ENCODE measurements at regions not wholly inside any gene's neighbourhood (a gene's known extent, or its start where the extent isn't known, plus 50 kb on each side); places are given as distances from the start of the nearest gene placed in this dataset.
"Not testable (repeated sequence)": the region's sequence is repeated elsewhere in the genome, so short reads cannot be mapped to it uniquely, and the experiment has no call there.

DNA sequence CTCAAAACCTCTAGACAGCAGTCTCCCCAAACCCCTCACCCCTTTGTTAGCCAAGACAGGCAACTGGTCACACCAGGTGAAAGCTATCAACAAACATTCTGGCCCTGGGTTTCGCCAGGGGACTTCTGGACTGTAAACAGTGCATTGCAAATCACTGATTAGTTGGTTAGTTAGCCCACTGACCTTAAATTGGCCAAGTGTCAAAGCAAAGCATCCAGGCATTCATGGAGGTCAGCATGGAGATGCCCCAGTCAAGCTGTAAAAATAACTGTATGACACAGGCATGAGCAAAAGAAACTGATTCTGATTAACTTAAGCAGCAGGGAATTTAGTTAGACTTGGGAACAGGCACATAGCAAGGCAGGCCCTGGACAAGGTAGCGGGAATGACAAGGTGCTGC, 156.0 kb upstream of the TTC29 start:
- Mint-ChIP-seq H3K4me3 (no peak overlapping the region), H3K27me3 (peaks cover 9% of the 10 kb centered on the region), H3K4me1 (no peaks in the 10 kb centered on the region), H3K9me3 (no peaks in the 10 kb centered on the region), H3K36me3 (no peaks in the 10 kb centered on the region), H3K27ac (no peak overlapping the region)
- DNase-seq (ENCODE audit: low spot score in 2 of 2) (no peak), ATAC-seq (ENCODE audit: low read depth) (no peak)

DNA sequence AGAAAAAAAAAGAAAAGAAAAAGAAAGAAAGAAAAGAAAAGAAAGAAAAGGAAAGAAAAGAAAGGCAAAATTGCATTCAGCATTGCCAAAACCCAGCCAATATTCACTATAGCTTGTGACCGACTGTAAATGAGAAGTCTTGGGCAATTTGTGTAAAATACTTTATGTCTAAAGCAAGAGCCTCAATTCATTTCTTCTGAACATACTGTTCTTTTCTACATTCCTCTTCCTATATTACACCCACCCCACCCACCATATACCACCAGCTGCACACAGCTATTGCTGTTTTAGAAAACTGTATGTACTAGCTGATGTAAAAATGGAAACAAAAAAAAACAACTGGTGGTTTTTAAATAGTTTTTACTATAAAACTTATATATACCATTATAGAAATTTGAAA, 156.9 kb upstream of the TTC29 start:
- no peak overlapping the region for H3K4me3 Mint-ChIP-seq
- H3K9me3 Mint-ChIP-seq, result no peaks in the 10 kb centered on the region
- no peaks in the 10 kb centered on the region for H3K36me3 Mint-ChIP-seq
- ATAC-seq (ENCODE audit: low read depth), result no peak
- no peaks in the 10 kb centered on the region for H3K4me1 Mint-ChIP-seq
- no peak overlapping the region for H3K27ac Mint-ChIP-seq
- no peak for DNase-seq (ENCODE audit: low spot score in 2 of 2)
- H3K27me3 Mint-ChIP-seq, result peaks cover 6% of the 10 kb centered on the region

DNA sequence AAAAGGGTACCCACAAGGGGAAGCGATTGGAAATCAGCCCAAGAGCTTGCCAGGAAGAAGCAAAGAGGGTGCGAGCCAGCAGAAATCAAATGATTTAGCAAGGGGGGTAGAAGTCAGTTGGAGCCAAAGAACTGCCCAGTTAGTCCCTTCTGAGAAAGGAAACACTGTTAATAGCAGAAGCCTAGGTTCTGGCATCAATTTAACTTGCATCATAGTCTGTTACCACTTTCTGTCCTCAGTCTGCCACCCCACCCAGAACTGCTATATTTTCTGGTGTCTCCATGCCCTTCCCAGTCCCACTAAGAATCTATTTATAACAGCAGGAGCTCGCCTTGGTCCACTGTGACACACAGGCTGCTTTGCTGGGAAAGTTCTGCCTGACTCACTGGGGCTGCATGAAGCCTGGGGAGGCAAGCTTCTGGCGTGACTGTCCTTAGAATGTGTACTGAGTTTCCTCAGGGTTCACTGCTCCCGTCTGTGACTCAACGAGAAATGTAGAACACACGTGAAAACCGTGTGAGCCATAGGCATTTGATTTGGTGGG, 157.8 kb upstream of the TTC29 start:
- no peak overlapping the region for H3K27ac Mint-ChIP-seq
- H3K4me3 Mint-ChIP-seq, result no peak overlapping the region
- no peaks in the 10 kb centered on the region for H3K9me3 Mint-ChIP-seq
- DNase-seq (ENCODE audit: low spot score in 2 of 2), result no peak
- no peaks in the 10 kb centered on the region for H3K4me1 Mint-ChIP-seq
- no peaks in the 10 kb centered on the region for H3K36me3 Mint-ChIP-seq
- no peak for ATAC-seq (ENCODE audit: low read depth)
- H3K27me3 Mint-ChIP-seq, result peaks cover 6% of the 10 kb centered on the region

DNA sequence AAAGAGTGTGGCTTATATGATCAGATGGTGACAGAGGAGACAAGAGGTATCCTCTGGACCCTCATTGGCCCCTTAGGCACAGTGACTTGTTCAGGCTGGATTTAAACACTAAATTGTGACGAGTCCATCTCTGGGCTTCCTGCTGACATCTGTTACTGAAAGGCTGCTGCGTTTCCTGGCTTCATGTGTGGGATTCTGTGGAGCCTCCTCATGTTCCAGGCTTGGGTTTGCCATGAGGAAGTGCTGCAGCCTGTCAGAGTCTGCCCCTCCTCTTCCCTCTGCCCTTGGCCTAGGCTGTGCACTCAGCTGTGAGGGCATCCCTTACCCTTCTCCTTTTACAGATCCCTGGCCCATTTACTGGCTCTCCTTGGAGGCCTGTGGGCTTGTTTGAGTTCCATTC, 159.1 kb upstream of the TTC29 start:
- no peak overlapping the region for H3K27ac Mint-ChIP-seq
- no peak for ATAC-seq (ENCODE audit: low read depth)
- DNase-seq (ENCODE audit: low spot score in 2 of 2), result no peak

DNA sequence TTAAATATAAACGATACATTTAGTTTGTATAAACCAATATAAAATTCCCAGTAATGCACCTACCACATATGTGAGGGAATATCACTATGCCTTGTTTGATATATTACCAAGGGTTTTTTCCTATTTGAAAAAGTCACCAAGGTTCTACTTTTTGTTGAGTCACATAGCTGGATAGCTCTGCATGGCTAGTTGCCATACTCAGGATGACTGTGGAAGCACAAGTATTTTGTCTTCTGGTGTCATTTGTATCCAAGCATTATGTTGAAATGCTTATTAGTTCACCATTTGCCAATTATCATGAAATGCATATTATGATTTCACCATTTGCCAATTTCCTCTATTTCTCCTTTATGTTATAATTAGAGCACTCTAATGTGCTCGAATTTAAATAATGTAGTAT, 162.7 kb upstream of the TTC29 start:
- Mint-ChIP-seq H3K27ac (no peak overlapping the region), H3K27me3 (peaks cover 2% of the 10 kb centered on the region), H3K4me1 (no peaks in the 10 kb centered on the region), H3K36me3 (no peaks in the 10 kb centered on the region), H3K9me3 (peaks cover 2% of the 10 kb centered on the region), H3K4me3 (no peak overlapping the region)
- ATAC-seq (ENCODE audit: low read depth) (no peak), DNase-seq (ENCODE audit: low spot score in 2 of 2) (no peak)

More for the DNA sequence above, 159.1 kb upstream of the TTC29 start:
- Mint-ChIP-seq H3K4me1 (no peaks in the 10 kb centered on the region), H3K9me3 (no peaks in the 10 kb centered on the region), H3K4me3 (no peak overlapping the region), H3K36me3 (no peaks in the 10 kb centered on the region), H3K27me3 (peaks cover 6% of the 10 kb centered on the region)

DNA sequence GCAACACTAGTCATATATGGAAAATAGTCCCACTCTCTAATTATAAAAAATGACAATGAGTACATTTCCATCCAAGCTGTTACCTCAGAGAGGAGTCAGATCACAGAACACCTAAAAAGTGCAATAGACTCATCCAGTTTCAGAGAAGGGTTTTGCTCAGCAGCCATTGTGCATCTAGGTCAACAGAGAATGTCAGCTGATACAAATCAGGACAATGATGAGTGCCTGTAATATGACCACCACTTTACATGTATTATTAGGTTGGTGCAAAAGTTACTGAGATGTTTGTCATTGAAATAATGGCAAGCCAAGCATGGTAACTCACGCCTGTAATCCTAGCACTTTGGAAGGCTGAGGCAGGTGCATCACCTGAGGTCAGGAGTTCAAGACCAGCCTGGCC, 164.1 kb upstream of the TTC29 start:
- ATAC-seq (ENCODE audit: low read depth) (no peak), DNase-seq (ENCODE audit: low spot score in 2 of 2) (no peak)
- peaks cover 2% of the 10 kb centered on the region for H3K27me3 Mint-ChIP-seq
- H3K4me1 Mint-ChIP-seq, result no peaks in the 10 kb centered on the region
- H3K27ac Mint-ChIP-seq, result no peak overlapping the region
- no peaks in the 10 kb centered on the region for H3K36me3 Mint-ChIP-seq
- no peak overlapping the region for H3K4me3 Mint-ChIP-seq
- H3K9me3 Mint-ChIP-seq, result peaks cover 9% of the 10 kb centered on the region

DNA sequence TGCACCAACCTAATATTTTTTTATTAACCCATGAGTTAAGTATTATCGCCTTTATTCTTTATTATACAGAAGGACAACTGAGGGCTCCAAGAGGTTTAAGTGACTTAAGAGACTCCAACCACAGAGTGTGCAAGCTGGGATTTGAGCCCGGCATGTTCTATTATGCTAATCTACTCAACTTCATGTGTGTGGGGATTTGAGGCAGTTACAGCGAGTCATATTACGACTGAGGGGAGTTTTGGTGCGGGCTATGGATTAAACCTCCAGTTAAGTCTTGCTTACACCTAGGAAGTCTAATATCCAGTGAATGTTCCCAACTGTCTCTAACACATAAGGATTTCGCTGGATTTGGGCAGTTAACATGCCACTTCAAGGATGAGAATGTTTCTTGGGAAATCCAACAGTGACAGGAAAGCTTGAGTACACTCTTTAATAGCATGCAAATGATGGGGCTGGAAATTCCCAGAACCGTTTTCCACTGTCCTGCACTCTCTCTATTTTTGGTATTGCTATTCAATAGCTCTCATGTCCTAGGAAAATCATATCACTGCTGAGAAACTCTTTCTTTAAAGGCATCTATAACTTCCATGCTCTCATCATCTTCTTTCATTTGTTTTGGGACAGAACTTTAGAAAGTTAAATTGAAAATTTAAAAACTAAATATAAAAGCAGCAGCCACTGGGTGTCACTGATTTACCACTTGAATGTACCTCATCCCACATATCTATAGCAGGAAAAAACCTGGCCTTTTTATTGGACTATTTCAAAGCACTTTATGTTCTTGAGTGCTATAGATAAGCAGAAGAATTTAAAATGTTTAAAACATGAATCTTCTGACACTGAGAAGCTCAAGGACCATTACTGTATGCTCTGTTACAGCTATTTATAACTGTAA, 165.1 kb upstream of the TTC29 start:
- Mint-ChIP-seq H3K4me1 (no peaks in the 10 kb centered on the region), H3K27me3 (peaks cover 2% of the 10 kb centered on the region), H3K4me3 (no peak overlapping the region), H3K27ac (no peak overlapping the region), H3K36me3 (no peaks in the 10 kb centered on the region), H3K9me3 (peaks cover 9% of the 10 kb centered on the region)
- DNase-seq (ENCODE audit: low spot score in 2 of 2) (no peak), ATAC-seq (ENCODE audit: low read depth) (no peak)

DNA sequence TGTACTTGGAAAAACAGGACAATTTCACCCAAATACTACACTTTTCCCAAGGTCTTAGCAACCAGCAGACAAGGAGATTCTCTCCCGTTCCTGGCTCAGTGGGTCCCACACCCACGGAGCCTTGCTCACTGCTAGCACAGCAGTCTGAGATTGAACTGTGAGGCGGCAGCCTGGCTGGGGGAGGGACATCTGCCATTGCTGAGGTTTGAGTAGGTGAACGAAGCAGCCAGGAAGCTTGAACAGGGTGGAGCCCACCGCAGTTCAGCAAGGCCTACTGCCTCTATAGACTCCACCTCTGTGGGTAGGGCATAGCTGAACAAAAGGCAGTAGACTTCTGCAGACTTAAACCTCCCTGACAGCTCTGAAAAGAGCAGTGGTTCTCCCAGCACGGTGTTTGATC, 166.5 kb upstream of the TTC29 start:
- not testable (repeated sequence) for H3K4me3 Mint-ChIP-seq; H3K9me3 Mint-ChIP-seq; H3K4me1 Mint-ChIP-seq; H3K36me3 Mint-ChIP-seq; DNase-seq (ENCODE audit: low spot score in 2 of 2); H3K27me3 Mint-ChIP-seq; ATAC-seq (ENCODE audit: low read depth); H3K27ac Mint-ChIP-seq

DNA sequence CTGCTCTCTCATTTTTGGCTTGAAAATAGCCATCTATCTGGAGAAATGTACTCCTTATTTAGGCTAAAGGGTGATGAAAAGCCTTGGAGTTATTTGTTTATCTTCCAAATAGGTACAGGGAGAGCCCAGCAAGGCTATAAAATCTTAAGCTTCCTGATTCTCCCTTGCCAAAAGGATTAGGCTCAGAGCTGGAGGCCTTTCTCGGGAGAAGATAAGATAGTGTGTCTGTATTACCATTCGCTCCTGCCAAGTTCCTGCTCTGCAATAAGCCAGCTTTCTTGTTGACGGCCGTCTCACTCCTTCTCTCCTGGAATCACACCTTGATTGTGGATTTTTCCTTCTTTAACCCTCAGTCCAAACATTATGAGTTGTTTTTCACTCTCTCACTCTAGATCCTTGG, 171.8 kb upstream of the TTC29 start:
- H3K4me3 Mint-ChIP-seq, result no peak overlapping the region
- peaks cover 9% of the 10 kb centered on the region for H3K9me3 Mint-ChIP-seq
- DNase-seq (ENCODE audit: low spot score in 2 of 2) (no peak), ATAC-seq (ENCODE audit: low read depth) (no peak)
- H3K27me3 Mint-ChIP-seq, result peaks cover 3% of the 10 kb centered on the region
- H3K36me3 Mint-ChIP-seq, result no peaks in the 10 kb centered on the region
- no peak overlapping the region for H3K27ac Mint-ChIP-seq
- no peaks in the 10 kb centered on the region for H3K4me1 Mint-ChIP-seq

DNA sequence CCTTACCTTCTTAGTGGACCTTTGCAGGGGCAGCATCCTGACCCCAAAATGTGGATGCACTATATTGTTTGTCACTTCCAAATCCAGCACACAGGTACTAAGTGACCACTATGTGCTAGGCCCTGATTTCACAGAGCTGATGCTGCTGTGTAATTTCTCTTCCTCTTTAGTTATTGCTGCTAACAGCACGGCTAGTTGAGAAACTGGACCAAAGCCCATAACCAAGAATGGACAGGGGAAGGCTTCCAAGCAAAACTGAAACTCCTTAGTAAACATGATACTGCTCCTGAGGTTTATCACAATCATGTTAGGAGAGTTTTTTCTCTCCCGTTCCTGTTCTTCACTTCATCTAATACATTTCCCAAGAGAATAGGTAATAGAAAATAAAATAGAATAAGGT, 172.9 kb upstream of the TTC29 start:
- no peak for DNase-seq (ENCODE audit: low spot score in 2 of 2)
- H3K4me1 Mint-ChIP-seq, result no peaks in the 10 kb centered on the region
- peaks cover 3% of the 10 kb centered on the region for H3K27me3 Mint-ChIP-seq
- H3K4me3 Mint-ChIP-seq, result no peak overlapping the region
- ATAC-seq (ENCODE audit: low read depth), result no peak
- peaks cover 8% of the 10 kb centered on the region for H3K9me3 Mint-ChIP-seq
- H3K27ac Mint-ChIP-seq, result no peak overlapping the region
- H3K36me3 Mint-ChIP-seq, result no peaks in the 10 kb centered on the region

DNA sequence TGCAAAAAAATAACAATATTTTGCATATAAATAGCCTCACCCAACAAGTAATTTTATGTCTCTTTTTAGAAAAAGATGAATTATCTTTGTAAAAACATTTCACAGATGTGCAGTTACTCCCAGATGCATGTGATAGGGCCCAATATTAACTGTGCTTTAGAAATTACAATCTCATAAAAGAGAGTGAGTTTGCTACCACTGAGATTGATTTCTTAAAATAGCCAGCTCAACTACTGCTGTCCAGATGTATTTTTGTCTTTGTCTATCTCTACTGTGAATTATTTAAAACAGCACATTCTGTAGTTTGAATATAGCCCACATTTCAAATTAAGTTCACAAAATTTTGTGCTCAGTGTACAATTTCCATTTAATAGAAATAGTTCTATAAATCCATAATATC, 177.0 kb upstream of the TTC29 start:
- ATAC-seq (ENCODE audit: low read depth), result no peak
- Mint-ChIP-seq H3K27ac (no peak overlapping the region), H3K27me3 (peaks cover 7% of the 10 kb centered on the region), H3K36me3 (no peaks in the 10 kb centered on the region), H3K4me3 (no peak overlapping the region), H3K9me3 (no peaks in the 10 kb centered on the region), H3K4me1 (no peaks in the 10 kb centered on the region)
- DNase-seq (ENCODE audit: low spot score in 2 of 2), result no peak

DNA sequence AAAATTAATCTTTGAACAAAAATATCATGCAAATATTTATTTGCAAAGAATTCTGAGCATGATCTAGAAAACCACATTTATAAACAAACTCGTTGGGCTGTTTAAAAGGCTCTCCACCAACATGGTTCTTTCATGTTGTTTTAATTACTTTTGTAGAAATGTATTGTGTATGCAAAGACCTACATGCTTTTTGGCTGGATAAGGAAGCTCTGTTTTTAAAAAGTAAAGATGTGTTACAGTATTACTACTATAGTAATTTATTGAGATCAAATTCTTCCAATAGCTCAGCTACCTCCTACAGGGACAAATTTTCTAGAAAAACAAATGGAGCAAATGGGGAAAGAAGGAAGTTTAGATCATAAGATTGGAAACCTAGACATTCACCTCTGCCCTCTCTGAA, 177.5 kb upstream of the TTC29 start:
- Mint-ChIP-seq H3K4me1 (no peaks in the 10 kb centered on the region), H3K27me3 (peaks cover 7% of the 10 kb centered on the region), H3K4me3 (no peak overlapping the region), H3K36me3 (no peaks in the 10 kb centered on the region), H3K27ac (no peak overlapping the region), H3K9me3 (no peaks in the 10 kb centered on the region)
- ATAC-seq (ENCODE audit: low read depth), result no peak
- no peak for DNase-seq (ENCODE audit: low spot score in 2 of 2)

DNA sequence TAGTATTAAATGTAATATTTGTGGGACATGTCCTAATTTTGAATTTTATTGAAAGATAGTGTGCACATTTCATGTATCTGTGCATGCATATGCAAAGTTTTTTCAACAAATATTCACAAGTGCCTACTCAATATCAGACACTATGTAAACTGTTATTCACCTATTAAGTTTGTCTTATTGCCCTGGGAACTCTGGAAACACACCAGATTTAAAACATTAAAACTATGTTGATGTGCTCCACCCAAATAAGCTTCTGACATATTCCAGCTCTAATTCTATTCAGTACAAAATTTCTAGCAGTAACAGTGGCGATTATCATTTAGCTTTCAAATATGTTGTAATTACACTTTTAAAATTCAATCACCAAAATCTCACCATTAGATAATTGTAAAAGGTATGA, 183.1 kb upstream of the TTC29 start:
- Mint-ChIP-seq H3K27me3 (peaks cover 5% of the 10 kb centered on the region), H3K9me3 (peaks cover 2% of the 10 kb centered on the region), H3K36me3 (no peaks in the 10 kb centered on the region), H3K27ac (no peak overlapping the region), H3K4me1 (no peaks in the 10 kb centered on the region), H3K4me3 (no peak overlapping the region)
- ATAC-seq (ENCODE audit: low read depth), result no peak
- DNase-seq (ENCODE audit: low spot score in 2 of 2), result no peak

DNA sequence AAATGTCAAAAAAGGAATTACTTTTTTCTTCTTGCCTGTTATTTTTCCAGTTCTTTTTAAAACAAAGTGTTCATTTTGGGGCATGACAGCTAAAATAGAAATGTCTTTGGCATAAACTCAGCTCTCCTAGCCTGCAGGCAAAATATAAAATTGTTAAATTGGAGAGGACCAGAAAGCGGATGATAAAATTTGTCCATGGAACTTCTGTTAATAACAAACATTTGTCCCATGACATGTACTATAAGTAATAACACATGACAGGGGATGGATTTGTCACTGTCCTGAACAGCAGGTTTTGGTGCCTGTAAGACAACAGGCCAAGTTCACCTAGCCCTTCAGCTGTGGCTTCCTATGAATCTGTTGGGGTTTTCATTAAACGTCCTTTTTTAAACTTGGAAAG, 184.0 kb upstream of the TTC29 start:
- Mint-ChIP-seq H3K4me1 (no peaks in the 10 kb centered on the region), H3K36me3 (no peaks in the 10 kb centered on the region), H3K9me3 (peaks cover 2% of the 10 kb centered on the region), H3K4me3 (no peak overlapping the region), H3K27me3 (peaks cover 2% of the 10 kb centered on the region), H3K27ac (no peak overlapping the region)
- ATAC-seq (ENCODE audit: low read depth), result no peak
- no peak for DNase-seq (ENCODE audit: low spot score in 2 of 2)

Measured in memory B cell (primary cell).